ENCODE measurements at regions not wholly inside any gene's neighbourhood (a gene's known extent, or its start where the extent isn't known, plus 50 kb on each side); places are given as distances from the start of the nearest gene placed in this dataset.
A peak's percentile ranks its signal among the peaks of the same experiment; 100 is the strongest.
"Not testable (repeated sequence)": the region's sequence is repeated elsewhere in the genome, so short reads cannot be mapped to it uniquely, and the experiment has no call there.

GRCh38 chr5:2007496-2007877 is 124.8 kb upstream of the IRX4 start:
- ATAC-seq (peak; percentile 14), DNase-seq (ENCODE audit: missing footprints) (no peak)
- intact Hi-C loops (cut with DNase I): no loop called here

- no peak for DNase-seq (ENCODE audit: missing footprints)
- ATAC-seq: no peak
- intact Hi-C loops (cut with DNase I): no loop called here
These were observed 124.2 kb upstream of the IRX4 start for GRCh38 chr5:2006971-2007291.

GRCh38 chr5:2006193-2006970 is 123.7 kb upstream of the IRX4 start:
- ATAC-seq: no peak
- intact Hi-C loops (cut with DNase I): no loop called here
- DNase-seq (ENCODE audit: missing footprints): no peak

GRCh38 chr5:2005101-2006041 is 122.6 kb upstream of the IRX4 start:
- DNase-seq (ENCODE audit: missing footprints) (no peak), ATAC-seq (no peak)
- intact Hi-C loops (cut with DNase I): no loop called here

- ATAC-seq: no peak
- intact Hi-C loops (cut with DNase I): no loop called here
- no peak for DNase-seq (ENCODE audit: missing footprints)
These were observed 121.1 kb upstream of the IRX4 start for GRCh38 chr5:2003690-2004365.

GRCh38 chr5:2003206-2003605 is 120.5 kb upstream of the IRX4 start:
- ATAC-seq (no peak), DNase-seq (ENCODE audit: missing footprints) (no peak)
- intact Hi-C loops (cut with DNase I): no loop called here

GRCh38 chr5:2001300-2001699 is 118.6 kb upstream of the IRX4 start:
- DNase-seq (ENCODE audit: missing footprints) (no peak), ATAC-seq (no peak)
- intact Hi-C loops (cut with DNase I): no loop called here

GRCh38 chr5:2000591-2000990 is 117.9 kb upstream of the IRX4 start:
- DNase-seq (ENCODE audit: missing footprints): no peak
- intact Hi-C loops (cut with DNase I): no loop called here
- no peak for ATAC-seq

GRCh38 chr5:1999794-2000193 is 117.1 kb upstream of the IRX4 start:
- intact Hi-C loops (cut with DNase I): no loop called here
- ATAC-seq: no peak

GRCh38 chr5:1998716-1999317 is 116.1 kb upstream of the IRX4 start:
- intact Hi-C loops (cut with DNase I): no loop called here
- ATAC-seq (no peak), DNase-seq (ENCODE audit: missing footprints) (no peak)

More at GRCh38 chr5:1999794-2000193, 117.1 kb upstream of the IRX4 start:
- no peak for DNase-seq (ENCODE audit: missing footprints)

- intact Hi-C loops (cut with DNase I): no loop called here
- no peak for ATAC-seq
- peak; percentile 6 for DNase-seq (ENCODE audit: missing footprints)
These were observed 115.6 kb upstream of the IRX4 start for GRCh38 chr5:1998348-1998669.

GRCh38 chr5:1997640-1998347 is 115.1 kb upstream of the IRX4 start:
- DNase-seq (ENCODE audit: missing footprints) (no peak), ATAC-seq (no peak)
- intact Hi-C loops (cut with DNase I): no loop called here

GRCh38 chr5:1995491-1995890 is 112.8 kb upstream of the IRX4 start:
- ATAC-seq: no peak
- DNase-seq (ENCODE audit: missing footprints): no peak
- intact Hi-C loops (cut with DNase I): no loop called here

GRCh38 chr5:1987471-1987870 is 104.7 kb upstream of the IRX4 start:
- intact Hi-C loops (cut with DNase I): no loop called here
- no peak for DNase-seq (ENCODE audit: missing footprints)
- no peak for ATAC-seq

- DNase-seq (ENCODE audit: missing footprints) (no peak), ATAC-seq (no peak)
- intact Hi-C loops (cut with DNase I): no loop called here
These were observed 103.1 kb upstream of the IRX4 start for GRCh38 chr5:1985781-1986180.

- DNase-seq (ENCODE audit: missing footprints) (no peak), ATAC-seq (no peak)
- intact Hi-C loops (cut with DNase I): no loop called here
These were observed 101.4 kb upstream of the IRX4 start for GRCh38 chr5:1983919-1984695.

- no peak for DNase-seq (ENCODE audit: missing footprints)
- no peak for ATAC-seq
- intact Hi-C loops (cut with DNase I): no loop called here
These were observed 100.7 kb upstream of the IRX4 start for GRCh38 chr5:1983401-1983800.

- intact Hi-C loops (cut with DNase I); DNase-seq (ENCODE audit: missing footprints); ATAC-seq: not testable (repeated sequence)
These were observed 99.8 kb upstream of the IRX4 start for GRCh38 chr5:1982561-1982960.

All from Right ventricle myocardium inferior (tissue), 1 donor.